ENCODE measurements at regions not wholly inside any gene's neighbourhood (a gene's known extent, or its start where the extent isn't known, plus 50 kb on each side); places are given as distances from the start of the nearest gene placed in this dataset.
A peak's percentile ranks its signal among the peaks of the same experiment; 100 is the strongest.
"Not testable (repeated sequence)": the region's sequence is repeated elsewhere in the genome, so short reads cannot be mapped to it uniquely, and the experiment has no call there.

- H3K9me3 ChIP-seq: no peaks in the 10 kb centered on the region
- no peaks in the 10 kb centered on the region for H3K4me1 ChIP-seq
- no peak for ATAC-seq
- H3K27ac ChIP-seq: no peak overlapping the region
- H3K36me3 ChIP-seq (replicated peaks in 1 of 2; ENCODE audit: insufficient read depth in 1 of 2, low read depth in 2 of 2): no peaks in the 10 kb centered on the region
- H3K27me3 ChIP-seq: no peaks in the 10 kb centered on the region
- H3K4me3 ChIP-seq: no peak overlapping the region
- no peak for DNase-seq
- TF ChIP-seq POLR2A (IDR thresholded peaks at IDR 0.05) (no peak), CTCF (IDR thresholded peaks at IDR 0.05) (no peak)
- intact Hi-C loops (cut with DNase I): no loop called here
Observed at GRCh38 chr22:18731075-18731666, 119.5 kb upstream of the RIMBP3 start.

- H3K4me1 ChIP-seq; H3K4me3 ChIP-seq; H3K27ac ChIP-seq; H3K9me3 ChIP-seq; H3K36me3 ChIP-seq (replicated peaks in 1 of 2; ENCODE audit: insufficient read depth in 1 of 2, low read depth in 2 of 2); intact Hi-C loops (cut with DNase I); H3K27me3 ChIP-seq: not testable (repeated sequence)
- 67 to 74% methylated on average over 3 of the region's 3 CpGs for WGBS, 2 donors
- ATAC-seq (peak; percentile 63), DNase-seq (peak; percentile 10 to 82 (median 51))
Observed at GRCh38 chr22:18730410-18730809, 118.7 kb upstream of the RIMBP3 start.
